ENCODE measurements at regions not wholly inside any gene's neighbourhood (a gene's known extent, or its start where the extent isn't known, plus 50 kb on each side); places are given as distances from the start of the nearest gene placed in this dataset.

DNA sequence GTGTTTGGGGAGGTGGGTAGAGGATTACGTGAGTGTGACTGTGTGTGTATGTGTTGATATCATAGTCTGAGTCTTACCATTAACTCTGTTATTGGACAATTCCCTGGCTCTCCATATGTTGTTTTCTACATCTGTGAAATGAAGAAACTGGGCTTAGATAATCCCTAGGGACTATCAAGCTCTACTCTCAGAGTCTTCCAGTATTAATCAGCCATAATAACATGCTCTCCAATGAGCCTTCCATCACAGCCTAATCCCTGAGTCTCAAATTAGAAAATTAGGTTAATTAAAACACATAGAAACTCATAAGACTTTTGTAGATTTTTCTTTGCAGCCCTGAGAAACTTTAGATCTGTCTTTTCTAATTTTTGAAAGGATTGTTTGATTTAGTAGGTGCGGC is 404.2 kb upstream of the RARB start:
- Histone ChIP-seq H3K27ac (ENCODE audit: low read depth, low read length) (no peak overlapping the region), H3K27me3 (ENCODE audit: control insufficient read depth, insufficient read depth, low read length) (no peaks in the 10 kb centered on the region), H3K9ac (ENCODE audit: low read length) (no peak overlapping the region), H3K36me3 (ENCODE audit: control insufficient read depth, insufficient read depth, low read length) (no peaks in the 10 kb centered on the region), H3K4me3 (ENCODE audit: low read length) (no peak overlapping the region), H3K4me1 (ENCODE audit: control insufficient read depth, insufficient read depth, low read length) (peaks cover 5% of the 10 kb centered on the region)

DNA sequence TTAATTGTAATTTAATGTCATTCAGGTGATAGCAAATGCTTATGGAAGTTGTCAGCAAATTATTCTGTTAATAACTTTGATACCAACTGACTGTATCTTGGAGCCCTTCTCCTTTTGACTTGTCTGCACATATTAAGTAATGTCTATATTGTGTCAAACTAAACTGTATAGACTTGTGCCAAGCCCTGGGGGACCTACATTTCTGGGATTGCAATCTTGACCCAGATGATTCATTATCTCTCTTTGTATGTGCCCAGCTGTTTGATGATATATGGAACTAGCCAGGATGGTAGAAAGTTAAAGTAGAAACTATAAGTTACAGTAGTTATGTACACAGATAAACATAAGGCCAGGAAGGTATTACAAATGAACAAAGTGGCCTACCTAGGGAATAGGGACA is 402.8 kb upstream of the RARB start:
- Histone ChIP-seq H3K9ac (ENCODE audit: low read length) (no peak overlapping the region), H3K36me3 (ENCODE audit: control insufficient read depth, insufficient read depth, low read length) (no peaks in the 10 kb centered on the region), H3K27me3 (ENCODE audit: control insufficient read depth, insufficient read depth, low read length) (no peaks in the 10 kb centered on the region), H3K27ac (ENCODE audit: low read depth, low read length) (no peak overlapping the region), H3K4me1 (ENCODE audit: control insufficient read depth, insufficient read depth, low read length) (peaks cover 5% of the 10 kb centered on the region), H3K4me3 (ENCODE audit: low read length) (no peak overlapping the region)

DNA sequence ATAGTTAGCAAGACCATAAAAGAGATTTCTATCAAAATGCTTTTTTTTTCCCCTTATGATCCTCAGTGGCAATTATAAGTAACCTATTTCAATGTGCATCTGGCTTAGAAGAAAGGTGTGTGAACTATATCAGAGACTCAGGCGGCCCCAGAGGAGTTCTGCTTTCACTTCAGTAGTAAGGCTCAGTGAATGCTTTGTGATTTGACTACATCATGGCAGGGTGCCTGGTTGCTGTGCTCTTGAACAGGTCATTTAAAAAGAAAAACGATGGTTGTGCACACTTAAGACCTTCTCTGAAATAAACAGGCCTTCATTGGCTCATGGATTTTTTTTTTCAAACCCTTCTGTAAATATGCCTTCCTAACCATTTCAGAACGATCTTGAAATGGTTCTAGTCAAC is 400.4 kb upstream of the RARB start:
- Histone ChIP-seq H3K4me1 (ENCODE audit: control insufficient read depth, insufficient read depth, low read length) (peaks cover 5% of the 10 kb centered on the region), H3K27me3 (ENCODE audit: control insufficient read depth, insufficient read depth, low read length) (no peaks in the 10 kb centered on the region), H3K9ac (ENCODE audit: low read length) (no peak overlapping the region), H3K4me3 (ENCODE audit: low read length) (no peak overlapping the region), H3K36me3 (ENCODE audit: control insufficient read depth, insufficient read depth, low read length) (no peaks in the 10 kb centered on the region), H3K27ac (ENCODE audit: low read depth, low read length) (no peak overlapping the region)

DNA sequence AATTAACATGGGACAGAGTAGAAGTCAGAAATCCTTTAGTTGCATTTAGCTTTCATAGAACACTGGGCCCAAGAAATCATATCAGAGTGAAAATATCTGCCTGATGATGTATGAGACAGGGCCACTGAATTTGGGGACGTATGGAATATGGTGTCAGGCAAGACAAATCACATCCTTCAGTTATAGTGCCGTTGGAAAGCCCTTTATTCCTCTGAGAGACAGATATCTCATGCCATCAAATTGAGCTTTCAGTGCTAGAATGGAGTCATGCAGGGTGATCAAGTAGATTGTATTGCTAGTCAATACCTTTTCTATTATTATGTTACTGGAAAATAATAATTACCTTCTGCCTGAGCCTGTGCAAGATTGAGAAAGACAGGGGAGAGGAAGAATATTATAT is 398.2 kb upstream of the RARB start:
- Histone ChIP-seq H3K27ac (ENCODE audit: low read depth, low read length) (no peak overlapping the region), H3K4me1 (ENCODE audit: control insufficient read depth, insufficient read depth, low read length) (peaks cover 5% of the 10 kb centered on the region), H3K9ac (ENCODE audit: low read length) (no peak overlapping the region), H3K27me3 (ENCODE audit: control insufficient read depth, insufficient read depth, low read length) (no peaks in the 10 kb centered on the region), H3K36me3 (ENCODE audit: control insufficient read depth, insufficient read depth, low read length) (no peaks in the 10 kb centered on the region), H3K4me3 (ENCODE audit: low read length) (no peak overlapping the region)

DNA sequence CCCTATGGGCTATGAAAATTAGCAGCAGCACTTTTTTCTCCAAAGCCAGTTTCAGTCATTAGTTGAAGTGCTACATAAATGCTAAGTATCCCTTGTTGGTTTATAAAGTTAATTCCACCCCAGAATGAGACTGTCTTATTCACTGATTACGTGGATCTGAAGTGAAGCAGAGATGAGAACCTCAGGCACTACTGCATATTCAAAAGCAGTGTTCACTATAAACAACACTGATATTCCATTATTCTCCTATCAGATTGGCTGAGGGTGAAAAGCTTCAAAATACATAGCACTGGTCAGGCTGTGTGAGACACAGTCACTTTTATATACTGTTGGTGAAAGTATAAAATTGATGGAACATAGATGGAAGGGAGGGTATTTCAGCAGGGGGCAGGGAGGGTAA is 395.7 kb upstream of the RARB start:
- no peak overlapping the region for H3K9ac ChIP-seq (ENCODE audit: low read length)

DNA sequence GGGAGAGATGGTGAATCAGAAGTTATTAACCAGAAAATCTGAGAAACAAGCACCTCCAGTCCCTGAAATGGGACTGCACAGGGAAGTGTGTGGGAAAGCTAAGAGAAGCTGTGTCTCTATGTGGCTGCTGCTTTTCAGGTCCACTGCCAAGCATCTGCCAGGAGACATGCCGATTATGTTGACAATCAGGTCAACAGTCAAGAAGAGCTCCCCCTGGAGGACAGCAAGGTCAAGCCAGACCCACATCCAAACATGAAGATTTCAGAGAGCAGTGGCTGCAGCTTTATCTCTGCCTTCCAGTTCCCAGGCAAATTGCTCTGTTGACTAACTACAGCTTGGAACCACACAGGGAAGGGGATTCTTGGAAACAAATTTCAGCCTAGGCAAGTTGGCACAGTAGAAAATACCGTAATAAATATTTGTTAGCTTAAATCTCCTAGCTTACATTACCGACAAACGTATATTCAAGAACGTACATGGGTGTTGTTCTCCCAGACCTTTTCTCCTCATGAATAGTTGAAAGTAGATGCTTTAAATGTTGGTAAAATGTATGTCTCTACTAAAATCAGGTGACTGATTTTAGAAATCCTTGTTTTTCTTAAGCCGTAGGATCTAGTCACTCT is 394.5 kb upstream of the RARB start:
- H3K27me3 ChIP-seq (ENCODE audit: control insufficient read depth, insufficient read depth, low read length): no peaks in the 10 kb centered on the region
- peaks cover 11% of the 10 kb centered on the region for H3K4me1 ChIP-seq (ENCODE audit: control insufficient read depth, insufficient read depth, low read length)
- H3K27ac ChIP-seq (ENCODE audit: low read depth, low read length): no peak overlapping the region
- no peak overlapping the region for H3K9ac ChIP-seq (ENCODE audit: low read length)
- no peak overlapping the region for H3K4me3 ChIP-seq (ENCODE audit: low read length)
- no peaks in the 10 kb centered on the region for H3K36me3 ChIP-seq (ENCODE audit: control insufficient read depth, insufficient read depth, low read length)

More for the DNA sequence above, 395.7 kb upstream of the RARB start:
- H3K27ac ChIP-seq (ENCODE audit: low read depth, low read length): no peak overlapping the region
- H3K4me1 ChIP-seq (ENCODE audit: control insufficient read depth, insufficient read depth, low read length): peaks cover 11% of the 10 kb centered on the region
- H3K4me3 ChIP-seq (ENCODE audit: low read length): no peak overlapping the region
- H3K36me3 ChIP-seq (ENCODE audit: control insufficient read depth, insufficient read depth, low read length): no peaks in the 10 kb centered on the region
- no peaks in the 10 kb centered on the region for H3K27me3 ChIP-seq (ENCODE audit: control insufficient read depth, insufficient read depth, low read length)

DNA sequence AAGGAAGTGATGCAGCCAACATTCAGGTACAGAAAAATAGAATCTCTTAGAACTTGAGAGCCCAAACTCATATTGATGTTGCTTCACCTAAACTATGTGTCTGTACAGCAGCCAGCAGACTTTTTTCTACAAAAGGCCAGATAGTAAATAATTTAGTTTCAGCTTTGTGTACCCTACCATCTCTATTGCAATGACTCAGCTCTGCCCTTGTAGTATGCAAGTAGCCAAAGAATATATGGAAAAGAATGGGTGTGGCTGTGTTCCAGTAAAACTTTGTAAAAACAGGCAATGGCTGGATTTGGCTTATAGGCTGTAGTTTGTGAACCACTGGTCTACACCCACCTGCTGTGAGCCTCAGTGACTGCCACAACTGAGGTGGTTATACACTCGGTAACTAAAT is 392.5 kb upstream of the RARB start:
- H3K27ac ChIP-seq (ENCODE audit: low read depth, low read length): no peak overlapping the region
- no peaks in the 10 kb centered on the region for H3K36me3 ChIP-seq (ENCODE audit: control insufficient read depth, insufficient read depth, low read length)
- no peaks in the 10 kb centered on the region for H3K27me3 ChIP-seq (ENCODE audit: control insufficient read depth, insufficient read depth, low read length)
- peaks cover 16% of the 10 kb centered on the region for H3K4me1 ChIP-seq (ENCODE audit: control insufficient read depth, insufficient read depth, low read length)
- no peak overlapping the region for H3K9ac ChIP-seq (ENCODE audit: low read length)
- H3K4me3 ChIP-seq (ENCODE audit: low read length): no peak overlapping the region

DNA sequence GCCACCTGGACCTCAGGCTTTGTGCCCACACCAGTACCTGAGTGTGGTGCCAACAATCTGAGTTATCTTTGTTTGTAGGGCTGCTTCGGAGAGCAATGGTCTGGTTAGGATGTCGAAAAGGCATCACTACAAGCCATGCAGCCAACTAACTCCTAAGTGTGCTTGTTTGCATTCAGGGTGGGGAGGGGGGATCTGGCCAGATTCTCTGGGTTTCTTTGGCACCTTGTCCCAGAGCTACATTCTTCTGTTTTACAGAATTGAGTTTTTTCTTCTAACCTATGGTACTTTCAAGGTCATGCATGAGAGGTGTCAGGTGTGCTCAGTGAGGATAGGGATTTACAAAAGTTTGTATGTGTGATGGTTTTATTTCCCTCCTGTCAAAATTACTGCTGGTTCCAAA is 391.4 kb upstream of the RARB start:
- Histone ChIP-seq H3K27ac (ENCODE audit: low read depth, low read length) (no peak overlapping the region), H3K4me3 (ENCODE audit: low read length) (no peak overlapping the region), H3K9ac (ENCODE audit: low read length) (no peak overlapping the region), H3K27me3 (ENCODE audit: control insufficient read depth, insufficient read depth, low read length) (no peaks in the 10 kb centered on the region), H3K36me3 (ENCODE audit: control insufficient read depth, insufficient read depth, low read length) (no peaks in the 10 kb centered on the region), H3K4me1 (ENCODE audit: control insufficient read depth, insufficient read depth, low read length) (peaks cover 16% of the 10 kb centered on the region)

DNA sequence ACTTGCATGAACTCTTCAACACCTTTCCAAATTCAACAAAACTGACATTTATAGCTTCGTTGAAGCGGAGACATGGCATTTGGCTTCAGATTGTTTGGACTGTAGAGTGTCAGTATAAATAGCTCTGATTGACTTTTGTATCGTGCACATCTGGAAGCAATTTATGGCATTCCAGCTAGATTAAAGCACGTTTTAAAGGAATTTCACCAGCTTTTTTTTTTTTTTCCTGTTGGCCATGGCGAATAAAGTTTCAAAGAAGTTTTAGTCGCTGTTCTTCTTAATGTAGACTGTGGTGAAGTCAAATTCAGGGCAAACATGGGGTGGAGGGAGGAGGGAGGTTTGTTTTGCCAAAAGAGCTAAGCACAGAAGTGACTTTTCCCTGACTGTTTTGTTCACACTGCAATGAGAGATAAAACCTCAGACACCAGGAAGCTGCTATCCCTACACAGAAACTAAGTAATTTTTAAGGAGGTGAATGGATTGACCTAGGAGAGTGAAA is 391.0 kb upstream of the RARB start:
- no peak overlapping the region for H3K27ac ChIP-seq (ENCODE audit: low read depth, low read length)

DNA sequence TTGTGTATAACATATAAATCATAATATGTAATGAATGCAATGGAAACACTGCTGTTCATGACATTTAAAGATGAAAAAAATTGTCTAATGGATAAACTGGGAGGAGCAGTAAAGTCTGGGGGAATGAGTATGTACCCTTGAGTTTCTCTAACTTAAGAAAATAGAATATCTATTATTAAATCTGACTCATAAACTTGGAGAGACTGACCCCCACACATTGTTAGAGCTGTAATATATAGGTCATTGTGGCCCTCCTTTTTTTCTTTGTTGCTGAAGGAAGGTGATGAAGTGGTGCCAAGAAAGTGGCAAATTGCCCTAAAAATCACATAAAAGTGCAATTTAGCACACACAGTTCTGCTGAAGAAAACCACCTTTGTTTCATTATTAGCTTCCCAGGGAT is 389.8 kb upstream of the RARB start:
- Histone ChIP-seq H3K9ac (ENCODE audit: low read length) (no peak overlapping the region), H3K27ac (ENCODE audit: low read depth, low read length) (no peak overlapping the region), H3K36me3 (ENCODE audit: control insufficient read depth, insufficient read depth, low read length) (no peaks in the 10 kb centered on the region), H3K4me3 (ENCODE audit: low read length) (no peak overlapping the region), H3K27me3 (ENCODE audit: control insufficient read depth, insufficient read depth, low read length) (no peaks in the 10 kb centered on the region), H3K4me1 (ENCODE audit: control insufficient read depth, insufficient read depth, low read length) (peaks cover 16% of the 10 kb centered on the region)

More for the DNA sequence above, 391.0 kb upstream of the RARB start:
- Histone ChIP-seq H3K9ac (ENCODE audit: low read length) (no peak overlapping the region), H3K4me3 (ENCODE audit: low read length) (no peak overlapping the region), H3K4me1 (ENCODE audit: control insufficient read depth, insufficient read depth, low read length) (peaks cover 16% of the 10 kb centered on the region), H3K27me3 (ENCODE audit: control insufficient read depth, insufficient read depth, low read length) (no peaks in the 10 kb centered on the region), H3K36me3 (ENCODE audit: control insufficient read depth, insufficient read depth, low read length) (no peaks in the 10 kb centered on the region)

DNA sequence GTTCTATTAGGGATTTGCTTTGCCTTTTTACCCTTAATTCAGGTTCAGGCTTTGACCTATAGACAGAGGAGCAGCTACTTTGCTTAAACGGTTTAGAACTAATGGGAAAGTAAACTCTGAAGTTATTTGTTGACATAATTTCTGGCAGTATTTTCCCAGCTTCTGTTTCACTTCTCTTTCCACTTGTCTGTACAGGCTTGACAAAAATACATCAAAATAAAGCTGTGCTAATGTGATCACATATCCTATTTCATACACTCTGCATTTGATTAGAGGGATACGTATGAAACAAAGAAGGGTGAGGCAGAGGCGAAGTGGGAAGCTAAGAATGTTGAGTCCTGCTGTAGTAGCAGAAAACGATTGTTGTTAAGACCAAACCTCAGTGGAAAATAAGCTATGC is 389.1 kb upstream of the RARB start:
- peaks cover 16% of the 10 kb centered on the region for H3K4me1 ChIP-seq (ENCODE audit: control insufficient read depth, insufficient read depth, low read length)
- no peak overlapping the region for H3K9ac ChIP-seq (ENCODE audit: low read length)
- H3K27me3 ChIP-seq (ENCODE audit: control insufficient read depth, insufficient read depth, low read length): no peaks in the 10 kb centered on the region
- no peak overlapping the region for H3K4me3 ChIP-seq (ENCODE audit: low read length)
- no peaks in the 10 kb centered on the region for H3K36me3 ChIP-seq (ENCODE audit: control insufficient read depth, insufficient read depth, low read length)
- no peak overlapping the region for H3K27ac ChIP-seq (ENCODE audit: low read depth, low read length)

DNA sequence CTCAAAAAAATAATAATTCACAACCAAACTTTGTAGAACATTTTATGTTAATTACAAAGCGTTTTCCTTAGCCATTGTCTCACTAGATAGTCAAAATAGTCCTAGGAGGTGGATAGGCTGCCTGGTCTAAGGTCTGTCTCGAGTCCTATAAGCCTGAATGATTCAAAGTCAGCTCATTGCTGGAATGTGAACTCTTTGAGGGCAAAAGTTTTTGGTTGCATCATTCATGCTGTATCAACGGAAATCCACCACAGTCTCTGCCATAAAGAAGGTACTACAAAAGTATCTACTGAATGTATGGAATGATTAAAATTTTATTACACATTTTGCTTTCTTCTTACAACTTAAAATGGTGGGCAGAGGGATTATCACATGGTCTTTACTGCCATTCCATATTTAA is 387.3 kb upstream of the RARB start:
- no peak overlapping the region for H3K4me3 ChIP-seq (ENCODE audit: low read length)
- H3K27me3 ChIP-seq (ENCODE audit: control insufficient read depth, insufficient read depth, low read length): no peaks in the 10 kb centered on the region
- H3K9ac ChIP-seq (ENCODE audit: low read length): no peak overlapping the region
- H3K36me3 ChIP-seq (ENCODE audit: control insufficient read depth, insufficient read depth, low read length): no peaks in the 10 kb centered on the region
- no peak overlapping the region for H3K27ac ChIP-seq (ENCODE audit: low read depth, low read length)
- peaks cover 22% of the 10 kb centered on the region for H3K4me1 ChIP-seq (ENCODE audit: control insufficient read depth, insufficient read depth, low read length)

DNA sequence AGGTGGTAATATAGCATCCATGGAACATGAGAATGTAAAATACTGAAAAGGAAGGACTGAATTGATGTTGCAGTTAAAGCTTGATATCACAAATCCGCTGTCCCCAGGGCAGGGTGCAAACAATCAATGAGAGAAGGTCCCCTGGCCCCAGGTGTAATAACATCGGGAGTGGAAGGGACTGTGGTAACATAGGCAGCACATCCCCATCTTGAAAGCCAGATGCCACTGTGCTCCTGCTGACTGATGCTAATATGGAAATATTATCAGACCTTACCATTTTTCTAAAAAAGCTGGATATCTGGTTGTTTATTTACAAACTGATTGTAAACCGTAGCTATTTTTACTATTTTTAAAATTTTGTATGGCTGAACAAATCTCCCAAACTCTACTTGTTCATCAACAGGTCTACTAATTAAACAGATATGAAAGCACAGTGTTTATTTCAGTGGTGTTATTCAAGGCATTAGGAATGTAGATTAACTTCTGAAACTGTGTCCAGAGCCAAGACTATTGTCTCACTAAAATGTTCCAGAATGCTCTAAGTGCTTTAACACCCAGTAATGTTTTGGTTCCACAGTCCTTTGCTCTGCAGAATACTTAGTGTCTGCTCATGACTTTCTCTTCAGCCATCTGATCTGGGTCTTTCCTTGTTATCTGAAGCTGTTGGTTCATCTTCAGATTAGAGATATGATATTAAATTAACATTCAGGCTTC is 386.0 kb upstream of the RARB start:
- Histone ChIP-seq H3K27ac (ENCODE audit: low read depth, low read length) (no peak overlapping the region), H3K9ac (ENCODE audit: low read length) (no peak overlapping the region), H3K4me3 (ENCODE audit: low read length) (no peak overlapping the region), H3K4me1 (ENCODE audit: control insufficient read depth, insufficient read depth, low read length) (peaks cover 17% of the 10 kb centered on the region), H3K27me3 (ENCODE audit: control insufficient read depth, insufficient read depth, low read length) (no peaks in the 10 kb centered on the region), H3K36me3 (ENCODE audit: control insufficient read depth, insufficient read depth, low read length) (no peaks in the 10 kb centered on the region)

Measured in rectal smooth muscle tissue (tissue), 1 donor.